ENCODE measurements at regions not wholly inside any gene's neighbourhood (a gene's known extent, or its start where the extent isn't known, plus 50 kb on each side); places are given as distances from the start of the nearest gene placed in this dataset.

DNA sequence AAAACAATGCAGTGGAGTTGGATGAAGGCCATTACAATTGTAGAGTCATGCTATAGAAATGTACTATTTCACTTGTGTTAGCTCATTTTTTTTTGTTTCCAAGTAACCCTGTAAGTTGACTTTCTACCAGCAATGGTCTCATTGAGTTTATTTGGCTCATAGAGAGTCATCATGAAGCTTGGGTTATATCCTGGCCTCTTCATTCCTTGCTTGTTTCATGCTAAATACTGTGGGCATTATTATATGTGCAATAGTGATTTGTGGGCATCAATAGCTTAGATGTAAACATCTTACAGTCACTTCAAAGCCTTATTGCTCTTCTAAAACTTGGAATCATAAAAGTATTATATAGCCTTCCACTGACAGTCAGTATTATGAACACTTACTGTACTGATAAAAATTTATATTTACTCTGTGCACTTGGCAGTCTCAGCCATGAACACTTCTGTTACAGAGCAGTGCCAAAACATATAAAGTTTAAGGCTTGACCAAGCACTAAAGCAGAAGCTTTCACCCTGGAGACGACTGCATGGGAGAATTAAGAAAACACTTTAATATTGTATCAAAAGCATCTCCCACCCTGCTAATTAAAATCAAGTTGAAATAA is 751.2 kb downstream of the SATB2 start:
- Histone ChIP-seq H3K4me3 (ENCODE audit: low read length) (no peak overlapping the region), H3K27me3 (ENCODE audit: control insufficient read depth, insufficient read depth, low read length, poor library complexity, severe bottlenecking) (no peaks in the 10 kb centered on the region), H3K36me3 (ENCODE audit: control insufficient read depth, insufficient read depth, low read length) (no peaks in the 10 kb centered on the region), H3K27ac (ENCODE audit: low read depth, low read length) (no peak overlapping the region), H3K9ac (ENCODE audit: extremely low read depth, low read length, poor library complexity, severe bottlenecking) (no peak overlapping the region), H3K4me1 (ENCODE audit: control insufficient read depth, insufficient read depth, low read length) (no peaks in the 10 kb centered on the region), H3K9me3 (ENCODE audit: control insufficient read depth, low read length) (no peaks in the 10 kb centered on the region)
- Mint-ChIP-seq H3K4me1 (no peaks in the 10 kb centered on the region), H3K36me3 (ENCODE audit: low read depth) (no peaks in the 10 kb centered on the region), H3K27me3 (ENCODE audit: insufficient read depth) (peaks cover 2% of the 10 kb centered on the region), H3K9me3 (no peaks in the 10 kb centered on the region), H3K4me3 (no peak overlapping the region), H3K27ac (no peak overlapping the region)
- WGBS, 2 experiments (ENCODE audit: insufficient coverage in 1 of 2, insufficient read length in 1 of 2): 100% methylated on average over 1 of the region's 1 CpG
- DNase-seq: no peak
- TF ChIP-seq, protein P1, sequence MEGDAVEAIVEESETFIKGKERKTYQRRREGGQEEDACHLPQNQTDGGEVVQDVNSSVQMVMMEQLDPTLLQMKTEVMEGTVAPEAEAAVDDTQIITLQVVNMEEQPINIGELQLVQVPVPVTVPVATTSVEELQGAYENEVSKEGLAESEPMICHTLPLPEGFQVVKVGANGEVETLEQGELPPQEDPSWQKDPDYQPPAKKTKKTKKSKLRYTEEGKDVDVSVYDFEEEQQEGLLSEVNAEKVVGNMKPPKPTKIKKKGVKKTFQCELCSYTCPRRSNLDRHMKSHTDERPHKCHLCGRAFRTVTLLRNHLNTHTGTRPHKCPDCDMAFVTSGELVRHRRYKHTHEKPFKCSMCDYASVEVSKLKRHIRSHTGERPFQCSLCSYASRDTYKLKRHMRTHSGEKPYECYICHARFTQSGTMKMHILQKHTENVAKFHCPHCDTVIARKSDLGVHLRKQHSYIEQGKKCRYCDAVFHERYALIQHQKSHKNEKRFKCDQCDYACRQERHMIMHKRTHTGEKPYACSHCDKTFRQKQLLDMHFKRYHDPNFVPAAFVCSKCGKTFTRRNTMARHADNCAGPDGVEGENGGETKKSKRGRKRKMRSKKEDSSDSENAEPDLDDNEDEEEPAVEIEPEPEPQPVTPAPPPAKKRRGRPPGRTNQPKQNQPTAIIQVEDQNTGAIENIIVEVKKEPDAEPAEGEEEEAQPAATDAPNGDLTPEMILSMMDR (conservative IDR thresholded peaks at IDR 0.05): no peak

DNA sequence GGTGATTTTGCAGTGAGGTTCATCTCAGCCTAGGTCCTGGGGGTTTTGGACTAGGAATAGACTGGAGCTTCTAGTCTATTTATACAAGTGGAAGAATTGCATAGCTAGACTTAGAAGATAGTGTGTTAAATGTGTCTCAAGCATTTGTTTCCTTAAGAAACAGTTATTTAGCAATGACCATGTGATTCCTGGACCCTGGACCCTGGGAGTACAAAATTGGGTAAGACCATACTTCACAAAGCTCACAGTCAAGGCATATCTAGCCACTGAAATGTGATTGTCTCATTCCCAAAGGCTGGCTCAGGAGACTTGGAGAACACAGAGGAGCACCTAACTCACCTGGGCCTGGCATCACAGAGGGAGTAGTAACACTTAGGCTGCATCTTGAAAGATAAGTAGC is 754.5 kb downstream of the SATB2 start:
- H3K4me3 Mint-ChIP-seq: no peak overlapping the region
- no peak overlapping the region for H3K4me3 ChIP-seq (ENCODE audit: low read length)
- H3K9me3 Mint-ChIP-seq: no peaks in the 10 kb centered on the region
- peaks cover 4% of the 10 kb centered on the region for H3K27me3 Mint-ChIP-seq (ENCODE audit: insufficient read depth)
- no peaks in the 10 kb centered on the region for H3K4me1 ChIP-seq (ENCODE audit: control insufficient read depth, insufficient read depth, low read length)
- H3K36me3 ChIP-seq (ENCODE audit: control insufficient read depth, insufficient read depth, low read length): no peaks in the 10 kb centered on the region
- no peaks in the 10 kb centered on the region for H3K9me3 ChIP-seq (ENCODE audit: control insufficient read depth, low read length)
- no peak overlapping the region for H3K9ac ChIP-seq (ENCODE audit: extremely low read depth, low read length, poor library complexity, severe bottlenecking)
- TF ChIP-seq, protein P1 (conservative IDR thresholded peaks at IDR 0.05): no peak
- no peak for DNase-seq
- no peak overlapping the region for H3K27ac ChIP-seq (ENCODE audit: low read depth, low read length)
- no peak overlapping the region for H3K27ac Mint-ChIP-seq
- no peaks in the 10 kb centered on the region for H3K27me3 ChIP-seq (ENCODE audit: control insufficient read depth, insufficient read depth, low read length, poor library complexity, severe bottlenecking)
- no peaks in the 10 kb centered on the region for H3K36me3 Mint-ChIP-seq (ENCODE audit: low read depth)
- no peaks in the 10 kb centered on the region for H3K4me1 Mint-ChIP-seq

DNA sequence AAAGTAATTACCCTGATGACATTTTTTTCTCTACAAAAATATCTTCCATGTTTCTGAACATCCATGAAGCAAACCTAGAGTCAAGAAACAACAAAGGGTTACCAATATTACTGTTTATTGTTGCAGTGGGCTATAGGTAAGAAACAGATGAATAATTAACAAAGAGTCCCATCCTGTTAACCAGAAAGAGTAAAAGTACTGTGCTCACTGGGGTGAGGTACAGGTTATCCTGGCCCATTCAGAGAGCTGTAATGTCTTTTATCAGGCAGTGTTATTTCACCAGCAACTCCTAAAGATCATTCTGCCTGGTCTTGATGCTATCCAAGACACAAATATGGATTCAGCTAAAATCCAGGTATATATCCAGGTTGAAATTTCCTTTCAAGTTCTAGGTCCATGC is 754.9 kb downstream of the SATB2 start:
- H3K4me1 Mint-ChIP-seq: no peaks in the 10 kb centered on the region
- no peak overlapping the region for H3K27ac Mint-ChIP-seq
- Histone ChIP-seq H3K4me1 (ENCODE audit: control insufficient read depth, insufficient read depth, low read length) (no peaks in the 10 kb centered on the region), H3K27ac (ENCODE audit: low read depth, low read length) (no peak overlapping the region), H3K9me3 (ENCODE audit: control insufficient read depth, low read length) (no peaks in the 10 kb centered on the region), H3K27me3 (ENCODE audit: control insufficient read depth, insufficient read depth, low read length, poor library complexity, severe bottlenecking) (no peaks in the 10 kb centered on the region), H3K36me3 (ENCODE audit: control insufficient read depth, insufficient read depth, low read length) (no peaks in the 10 kb centered on the region), H3K9ac (ENCODE audit: extremely low read depth, low read length, poor library complexity, severe bottlenecking) (no peak overlapping the region), H3K4me3 (ENCODE audit: low read length) (no peak overlapping the region)
- H3K36me3 Mint-ChIP-seq (ENCODE audit: low read depth): no peaks in the 10 kb centered on the region
- DNase-seq: no peak
- H3K9me3 Mint-ChIP-seq: no peaks in the 10 kb centered on the region
- TF ChIP-seq, protein P1 (conservative IDR thresholded peaks at IDR 0.05): no peak
- H3K27me3 Mint-ChIP-seq (ENCODE audit: insufficient read depth): peaks cover 6% of the 10 kb centered on the region
- no peak overlapping the region for H3K4me3 Mint-ChIP-seq

All from endodermal cell (in vitro differentiated cells).